ELR (cell line): ENCODE measurements at regions not wholly inside any gene's neighbourhood (a gene's known extent, or its start where the extent isn't known, plus 50 kb on each side); places are given as distances from the start of the nearest gene placed in this dataset.

Source experiments
- DNase-seq: peaks from one replicate; pipeline ENCODE4 v3.0.0-alpha.2; 2015; ENCODE audit warnings: low read depth

GRCh38 chr11:71356904-71357303 lies 91.3 kb downstream of the DHCR7 start:
- DNase-seq, result no peak

- DNase-seq, result no peak
These were observed 91.8 kb downstream of the DHCR7 start for GRCh38 chr11:71356280-71356876.

DNA sequence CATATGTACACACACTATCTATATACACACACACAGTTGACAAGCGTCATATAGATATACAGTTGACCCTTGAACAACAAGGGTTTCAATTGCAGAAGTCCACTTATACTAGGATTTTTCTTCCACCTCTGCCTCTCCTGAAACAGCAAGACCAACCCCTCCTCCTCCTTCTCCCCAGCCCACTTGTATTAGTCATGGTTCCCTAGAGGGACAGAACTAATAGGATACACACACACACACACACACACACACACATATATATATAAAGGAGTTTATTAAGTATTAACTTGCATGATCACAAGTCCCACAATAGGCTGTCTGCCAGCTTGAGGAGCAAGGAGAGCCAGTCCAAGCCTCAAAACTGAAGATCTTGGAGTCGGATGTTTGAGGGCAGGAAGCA lies 92.9 kb downstream of the DHCR7 start:
- no peak for DNase-seq

DNA sequence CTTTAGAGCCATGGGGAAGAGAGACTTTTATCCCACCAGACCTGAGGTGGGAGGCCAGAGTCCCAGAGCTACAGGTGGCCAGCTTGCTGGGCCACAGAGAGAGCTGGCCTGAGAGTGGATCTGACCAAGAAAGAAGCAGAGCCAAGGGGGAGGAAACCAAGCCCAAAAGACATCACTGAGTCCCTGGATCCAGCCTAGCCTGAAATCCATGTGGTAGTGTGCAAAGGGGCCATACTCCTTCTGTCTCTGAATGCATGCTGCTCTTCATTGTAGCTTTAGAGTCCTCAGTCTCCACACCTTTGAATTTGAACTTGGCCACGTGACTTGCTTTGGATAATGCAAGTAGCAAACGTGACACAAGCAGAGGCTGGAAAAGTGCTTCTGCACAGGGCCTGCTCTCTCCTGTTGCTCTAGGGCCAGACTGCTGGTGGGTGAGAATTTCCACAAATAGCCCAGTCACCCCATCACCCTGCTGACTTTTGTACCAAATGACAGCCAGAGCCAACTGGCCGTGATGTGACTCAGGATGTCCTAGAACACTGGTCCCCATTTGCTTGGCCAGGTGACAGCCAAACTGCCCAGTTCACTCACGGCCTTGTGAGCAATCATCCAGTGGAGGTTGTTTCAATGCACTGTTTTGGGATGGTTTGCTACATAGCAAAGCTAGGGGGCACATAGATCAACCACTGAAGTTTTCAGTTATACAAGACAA lies 93.6 kb downstream of the DHCR7 start:
- DNase-seq, result no peak

DNA sequence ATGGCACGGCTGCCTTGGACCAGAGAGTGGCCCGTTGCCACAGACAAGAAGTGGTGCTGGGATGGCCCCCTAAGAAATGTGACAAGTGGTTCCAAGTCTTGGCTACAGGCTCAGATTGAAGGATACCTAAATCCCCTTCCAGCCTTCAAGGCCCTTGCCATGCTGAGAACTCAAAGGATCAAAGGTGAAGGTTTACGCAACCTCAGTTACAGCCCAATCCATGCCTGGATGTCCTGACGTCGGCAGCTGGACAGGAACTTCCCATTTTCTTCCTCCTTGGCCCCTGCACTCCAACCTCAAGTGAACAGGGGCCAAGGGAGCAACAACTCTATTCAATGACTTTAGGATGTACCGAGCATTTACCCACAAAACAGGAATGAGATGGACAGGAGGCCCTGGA lies 95.4 kb downstream of the DHCR7 start:
- DNase-seq, result no peak

- no peak for DNase-seq
These were observed 96.0 kb downstream of the DHCR7 start for GRCh38 chr11:71352226-71352625.

GRCh38 chr11:71349627-71350026 lies 97.2 kb upstream of the SHANK2 start:
- DNase-seq, result no peak

GRCh38 chr11:71343828-71344400 lies 91.5 kb upstream of the SHANK2 start:
- DNase-seq, result no peak

- DNase-seq, result peak; percentile 47
These were observed 90.8 kb upstream of the SHANK2 start for GRCh38 chr11:71342951-71343827.

- peak; percentile 10 for DNase-seq
These were observed 89.7 kb upstream of the SHANK2 start for GRCh38 chr11:71342116-71342515.

- DNase-seq, result no peak
These were observed 89.2 kb upstream of the SHANK2 start for GRCh38 chr11:71341596-71341995.

DNA sequence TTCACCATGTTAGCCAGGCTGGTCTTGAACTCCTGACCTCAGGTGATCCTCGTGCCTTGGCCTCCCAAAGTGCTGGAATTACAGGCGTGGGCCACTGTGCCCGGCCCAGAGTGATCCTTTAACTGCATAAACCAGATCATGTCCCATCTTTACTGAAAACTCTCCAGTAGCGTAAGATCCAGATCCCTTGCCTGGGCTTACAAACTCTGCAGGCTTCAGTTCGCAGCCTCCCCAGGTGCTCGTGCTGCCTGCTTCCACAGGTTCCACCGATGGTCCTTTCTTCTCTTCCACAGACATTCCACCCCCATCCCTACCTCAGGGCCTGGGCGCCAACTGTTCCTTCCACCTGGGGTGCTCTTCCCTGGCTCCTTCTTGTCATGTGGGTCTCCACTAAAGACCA lies 88.8 kb upstream of the SHANK2 start:
- no peak for DNase-seq

- DNase-seq, result no peak
These were observed 87.8 kb upstream of the SHANK2 start for GRCh38 chr11:71340086-71340606.

- no peak for DNase-seq
These were observed 87.1 kb upstream of the SHANK2 start for GRCh38 chr11:71339396-71339881.

DNA sequence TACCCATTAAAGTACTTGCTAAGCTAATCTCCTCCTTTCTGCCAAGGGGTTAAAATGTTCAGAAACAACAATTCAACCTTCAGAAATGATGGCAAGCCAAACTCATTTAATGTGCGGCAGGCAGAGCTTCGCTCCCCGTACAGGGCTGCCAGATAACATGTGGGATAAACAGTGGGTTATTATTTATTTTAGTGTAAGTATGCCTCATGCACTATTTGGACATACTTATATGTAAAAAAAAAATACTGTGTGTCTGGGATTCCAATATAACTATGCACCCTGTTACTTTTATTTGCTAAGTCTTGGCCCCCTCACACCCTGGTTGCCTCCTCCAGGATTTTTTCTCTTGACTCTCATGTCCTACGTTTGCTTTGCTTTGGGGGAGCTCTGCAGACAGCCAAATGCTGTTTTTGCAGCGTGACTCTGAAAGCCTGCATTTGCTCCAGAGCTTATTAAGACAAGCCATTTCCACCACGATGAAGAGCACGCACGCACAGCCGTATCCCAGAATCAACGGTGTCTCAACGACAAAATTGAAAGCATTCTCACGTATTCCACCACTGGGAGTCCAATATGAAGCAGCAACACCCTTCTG lies 86.5 kb upstream of the SHANK2 start:
- DNase-seq, result no peak

GRCh38 chr11:71336996-71337754 lies 84.8 kb upstream of the SHANK2 start:
- no peak for DNase-seq

DNA sequence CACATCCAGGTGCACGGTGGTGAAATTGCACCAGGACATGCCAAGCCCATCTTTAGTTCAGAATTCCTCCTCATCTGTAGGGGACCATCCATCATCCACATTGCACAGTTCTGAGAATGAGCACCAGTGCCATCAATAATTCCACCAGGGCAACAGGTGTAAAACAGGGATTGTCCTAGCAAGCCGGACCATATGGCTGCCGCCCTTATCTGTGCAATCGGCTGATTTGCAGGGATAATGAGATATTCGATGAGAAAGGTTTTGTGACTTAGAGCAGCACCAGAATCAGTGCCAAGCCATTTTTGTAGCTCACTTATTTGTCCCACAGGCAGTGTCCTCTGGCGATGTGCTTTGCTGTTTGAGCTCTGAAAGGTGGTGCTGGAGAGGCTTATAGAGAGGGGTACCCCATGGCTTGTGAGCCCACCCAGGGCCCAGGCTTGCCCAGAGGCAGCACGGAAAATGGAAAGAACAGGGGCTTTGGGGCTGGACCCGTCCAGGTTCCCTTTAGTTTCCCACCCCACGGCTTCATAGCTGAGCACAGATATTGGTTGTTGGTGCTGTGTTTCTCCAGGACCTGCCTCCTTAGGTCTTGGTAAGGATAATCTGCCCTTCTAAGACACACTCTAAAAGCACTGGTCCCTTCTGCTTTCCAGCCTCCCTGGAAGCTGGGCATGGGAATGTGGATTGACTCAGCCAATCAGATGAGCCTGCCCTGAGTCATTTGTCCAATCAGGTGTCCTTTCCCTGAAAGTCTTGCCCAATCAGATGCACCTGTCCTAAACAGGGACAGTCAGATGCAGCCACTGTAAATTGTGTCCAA lies 84.0 kb upstream of the SHANK2 start:
- DNase-seq, result no peak

- DNase-seq, result no peak
These were observed 83.0 kb upstream of the SHANK2 start for GRCh38 chr11:71335371-71335770.

- DNase-seq, result no peak
These were observed 81.8 kb upstream of the SHANK2 start for GRCh38 chr11:71334191-71334590.

DNA sequence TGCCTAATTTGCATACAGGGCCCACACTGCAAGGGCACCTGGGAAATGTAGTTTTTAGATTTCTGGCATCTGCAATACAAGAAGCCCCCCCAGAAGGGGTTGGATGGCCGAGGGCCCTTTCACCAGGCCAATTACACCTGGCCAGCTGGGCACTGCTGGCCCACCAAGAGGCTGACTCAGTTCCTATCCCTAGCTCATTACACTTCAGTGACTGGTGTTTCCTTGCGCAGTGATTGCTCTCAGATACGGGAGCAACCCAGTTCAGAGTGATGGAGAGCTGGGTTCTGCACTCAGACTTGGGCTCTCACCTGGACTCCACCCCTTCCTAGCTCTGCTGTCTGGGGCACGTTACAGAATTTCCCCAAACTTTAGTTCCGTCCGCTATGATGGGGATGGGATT lies 81.1 kb upstream of the SHANK2 start:
- no peak for DNase-seq
